ENCODE measurements at regions not wholly inside any gene's neighbourhood (a gene's known extent, or its start where the extent isn't known, plus 50 kb on each side); places are given as distances from the start of the nearest gene placed in this dataset.

GRCh38 chrX:6732101-6732500 lies 197.2 kb upstream of the VCX3A start:
- no peak for TF ChIP-seq CTCF (IDR thresholded peaks at IDR 0.05; ENCODE audit: extremely low read depth, insufficient read depth, missing control alignments)
- in situ Hi-C loops (cut with MboI; ENCODE audit: low pct_unique_long_range_greater_than_20kb, low sequenced_read_pairs, unreplicated experiment): loop anchor here (25.0 kb wide), 1 partner anchor 355 kb away; no protein-coding TSS in a partner anchor
- no peak for DNase-seq (ENCODE audit: low spot score)

- in situ Hi-C loops (cut with MboI; ENCODE audit: low pct_unique_long_range_greater_than_20kb, low sequenced_read_pairs, unreplicated experiment): loop anchor here (25.0 kb wide), 1 partner anchor 358 kb away; no protein-coding TSS in a partner anchor
- no peak for TF ChIP-seq CTCF (IDR thresholded peaks at IDR 0.05; ENCODE audit: extremely low read depth, insufficient read depth, missing control alignments)
- DNase-seq (ENCODE audit: low spot score): no peak
Observed at GRCh38 chrX:6729626-6730025, 194.7 kb upstream of the VCX3A start.

GRCh38 chrX:6718766-6719165 lies 183.8 kb upstream of the VCX3A start:
- no peak for DNase-seq (ENCODE audit: low spot score)
- TF ChIP-seq CTCF (IDR thresholded peaks at IDR 0.05; ENCODE audit: extremely low read depth, insufficient read depth, missing control alignments): no peak
- in situ Hi-C loops (cut with MboI; ENCODE audit: low pct_unique_long_range_greater_than_20kb, low sequenced_read_pairs, unreplicated experiment): no loop called here

- DNase-seq (ENCODE audit: low spot score): no peak
- no peak for TF ChIP-seq CTCF (IDR thresholded peaks at IDR 0.05; ENCODE audit: extremely low read depth, insufficient read depth, missing control alignments)
- in situ Hi-C loops (cut with MboI; ENCODE audit: low pct_unique_long_range_greater_than_20kb, low sequenced_read_pairs, unreplicated experiment): no loop called here
Observed at GRCh38 chrX:6708676-6709380, 173.9 kb upstream of the VCX3A start.

GRCh38 chrX:6708041-6708440 lies 173.1 kb upstream of the VCX3A start:
- no peak for DNase-seq (ENCODE audit: low spot score)
- in situ Hi-C loops (cut with MboI; ENCODE audit: low pct_unique_long_range_greater_than_20kb, low sequenced_read_pairs, unreplicated experiment): no loop called here
- TF ChIP-seq CTCF (IDR thresholded peaks at IDR 0.05; ENCODE audit: extremely low read depth, insufficient read depth, missing control alignments): no peak

- no peak for TF ChIP-seq CTCF (IDR thresholded peaks at IDR 0.05; ENCODE audit: extremely low read depth, insufficient read depth, missing control alignments)
- in situ Hi-C loops (cut with MboI; ENCODE audit: low pct_unique_long_range_greater_than_20kb, low sequenced_read_pairs, unreplicated experiment): no loop called here
- no peak for DNase-seq (ENCODE audit: low spot score)
Observed at GRCh38 chrX:6707497-6707896, 172.6 kb upstream of the VCX3A start.

Measured in GM13977 (cell line).